Right renal cortex interstitium (tissue), 3 donors: ENCODE measurements at regions not wholly inside any gene's neighbourhood (a gene's known extent, or its start where the extent isn't known, plus 50 kb on each side); places are given as distances from the start of the nearest gene placed in this dataset.
"Not testable (repeated sequence)": the region's sequence is repeated elsewhere in the genome, so short reads cannot be mapped to it uniquely, and the experiment has no call there.

Experiments used
- DNase-seq, 3 donors: peaks; one replicate each; pipeline ENCODE4 v3.0.0-alpha.2; 2013; ENCODE audit warnings: low read depth in 3 of 3, low spot score in 2 of 3

GRCh38 chr14:26655128-26655527 lies 57.3 kb upstream of the NOVA1 start:
- DNase-seq: no peak

DNA sequence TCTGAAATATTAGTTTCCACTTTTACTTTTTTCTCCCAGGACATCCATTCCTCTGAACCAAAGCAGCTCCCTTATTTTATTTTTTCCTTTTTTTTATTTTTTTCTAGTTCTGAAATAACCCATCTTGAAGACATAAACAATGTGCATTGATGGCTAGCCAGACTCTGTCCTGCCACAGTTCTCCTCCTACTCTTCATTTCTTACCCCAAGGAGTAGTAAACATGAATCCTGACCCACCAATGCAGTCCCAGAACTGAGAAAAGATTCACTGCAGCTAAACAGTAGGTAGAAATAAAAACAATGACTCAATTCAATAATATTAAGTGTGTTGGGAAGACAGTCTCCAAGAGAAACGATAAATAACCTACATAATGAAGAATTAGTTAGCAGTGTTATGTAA lies 65.7 kb upstream of the NOVA1 start:
- no peak for DNase-seq

DNA sequence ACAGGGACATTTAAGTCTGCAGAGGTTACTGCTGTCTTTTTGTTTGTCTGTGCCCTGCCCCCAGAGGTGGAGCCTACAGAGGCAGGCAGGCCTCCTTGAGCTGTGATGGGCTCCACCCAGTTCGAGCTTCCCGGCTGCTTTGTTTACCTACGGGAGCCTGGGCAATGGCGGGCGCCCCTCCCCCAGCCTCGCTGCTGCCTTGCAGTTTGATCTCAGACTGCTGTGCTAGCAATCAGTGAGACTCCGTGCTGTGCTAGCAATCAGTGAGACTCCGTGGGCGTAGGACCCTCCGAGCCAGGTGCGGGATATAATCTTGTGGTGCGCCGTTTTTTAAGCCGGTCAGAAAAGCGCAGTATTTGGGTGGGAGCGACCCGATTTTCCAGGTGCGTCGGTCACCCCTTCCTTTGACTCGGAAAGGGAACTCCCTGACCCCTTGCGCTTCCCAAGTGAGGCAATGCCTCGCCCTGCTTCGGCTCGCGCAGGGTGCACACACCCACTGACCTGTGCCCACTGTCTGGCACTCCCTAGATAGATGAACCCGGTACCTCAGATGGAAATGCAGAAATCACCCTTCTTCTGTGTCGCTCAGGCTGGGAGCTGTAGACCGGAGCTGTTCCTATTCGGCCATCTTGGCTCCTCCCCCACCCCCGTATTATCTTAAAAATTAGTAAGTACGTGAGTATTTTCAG lies 81.0 kb upstream of the NOVA1 start:
- not testable (repeated sequence) for DNase-seq

- no peak for DNase-seq
Observed at GRCh38 chr14:26685401-26685800, 87.6 kb upstream of the NOVA1 start.

DNA sequence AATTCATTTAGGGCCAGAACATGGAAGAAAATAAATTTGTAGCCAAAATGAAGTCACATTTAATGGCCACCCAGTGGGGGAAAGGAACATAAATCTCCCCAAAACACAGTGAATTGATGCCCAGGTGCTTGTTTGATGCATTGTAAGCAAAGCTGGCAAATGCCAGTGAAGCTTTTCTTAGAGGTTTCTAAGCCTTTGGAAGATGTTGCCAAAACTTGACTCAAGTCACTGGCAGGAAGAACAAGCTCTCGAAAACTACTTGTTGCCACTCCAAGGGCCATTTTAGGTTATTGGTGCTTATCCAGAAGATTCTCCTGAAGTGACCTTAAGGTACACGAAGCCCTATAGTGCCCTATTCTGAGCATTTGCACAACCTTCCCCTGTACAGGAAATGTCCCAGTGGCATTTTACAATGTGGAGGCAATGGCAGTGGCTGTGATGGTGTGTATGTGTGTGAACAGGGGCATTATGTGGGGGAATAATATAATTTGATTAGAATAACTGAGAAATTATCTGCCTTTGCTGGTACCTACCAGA lies 89.5 kb upstream of the NOVA1 start:
- no peak for DNase-seq

DNA sequence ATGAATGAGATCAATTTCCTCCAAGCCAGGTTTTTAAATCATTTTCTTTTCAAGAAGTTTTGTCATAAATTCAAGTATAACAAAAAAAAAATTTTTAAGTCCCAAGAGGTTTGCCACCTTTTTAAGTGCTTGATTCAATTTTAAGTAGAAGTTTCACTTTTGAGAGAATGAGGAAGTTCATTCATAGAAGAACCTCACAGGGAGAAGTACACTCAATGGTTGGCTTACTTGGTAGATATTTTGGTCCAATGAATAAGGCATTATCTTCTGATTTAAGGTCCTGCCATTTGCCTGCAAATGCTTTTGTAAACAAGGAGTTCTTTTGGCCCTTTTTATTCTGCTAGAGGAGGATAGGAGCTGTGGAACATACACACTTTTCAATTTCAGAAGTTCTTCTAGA lies 96.7 kb upstream of the NOVA1 start:
- no peak for DNase-seq

DNA sequence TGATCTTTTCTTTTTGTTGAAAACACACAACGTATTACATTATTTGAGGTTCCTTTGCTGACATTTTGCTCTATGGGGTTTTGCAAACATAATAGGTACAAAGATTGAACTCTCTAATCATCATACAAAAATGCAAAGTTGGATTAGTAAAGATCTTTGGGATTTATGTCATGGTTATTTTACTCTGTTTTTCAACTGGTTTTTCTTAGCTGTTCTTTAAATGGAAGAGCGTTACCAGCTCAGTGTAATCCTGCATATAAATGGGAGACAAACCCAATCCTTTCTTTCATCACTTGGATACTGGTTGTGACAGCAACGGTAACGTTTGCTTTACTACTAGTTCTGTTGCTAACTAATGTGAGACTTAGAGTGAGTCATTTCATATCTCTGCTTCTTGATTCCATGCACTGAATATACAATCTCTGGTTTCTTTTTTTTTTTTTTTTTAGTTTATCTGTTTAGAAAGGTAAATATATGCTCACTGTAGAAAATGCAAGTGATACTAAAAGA lies 104.9 kb upstream of the NOVA1 start:
- no peak for DNase-seq

DNA sequence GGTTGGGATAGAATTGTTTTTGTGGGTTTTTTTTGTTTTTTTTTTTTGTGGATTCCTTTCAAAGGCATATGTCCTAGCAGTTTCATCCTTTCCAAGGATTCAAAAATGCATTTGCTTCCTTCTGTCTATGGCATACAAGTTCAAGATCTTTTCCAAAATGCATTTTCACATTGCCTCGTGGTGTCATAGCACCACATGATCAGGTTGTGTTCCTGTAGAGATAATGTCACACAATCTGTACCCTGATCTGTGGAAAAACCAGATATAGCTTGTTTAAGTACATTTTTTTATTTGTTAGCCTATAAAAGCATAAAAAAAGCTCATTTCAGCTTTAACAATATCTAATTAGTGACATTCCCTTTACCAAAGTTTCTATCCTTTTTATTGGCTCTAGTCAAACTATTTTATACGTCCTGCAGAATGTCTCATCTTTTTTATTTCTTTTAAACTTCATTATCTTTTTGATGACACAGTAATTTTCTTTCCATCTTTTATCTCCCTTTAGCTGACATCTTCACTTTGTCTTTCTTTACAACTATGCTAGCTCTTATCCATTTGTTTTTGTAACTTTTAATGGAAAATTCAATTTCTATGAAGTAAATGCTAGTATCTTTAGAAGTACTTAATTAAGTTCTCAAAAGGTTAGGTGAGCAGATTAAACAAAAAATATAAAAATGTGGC lies 106.0 kb upstream of the NOVA1 start:
- DNase-seq: no peak

DNA sequence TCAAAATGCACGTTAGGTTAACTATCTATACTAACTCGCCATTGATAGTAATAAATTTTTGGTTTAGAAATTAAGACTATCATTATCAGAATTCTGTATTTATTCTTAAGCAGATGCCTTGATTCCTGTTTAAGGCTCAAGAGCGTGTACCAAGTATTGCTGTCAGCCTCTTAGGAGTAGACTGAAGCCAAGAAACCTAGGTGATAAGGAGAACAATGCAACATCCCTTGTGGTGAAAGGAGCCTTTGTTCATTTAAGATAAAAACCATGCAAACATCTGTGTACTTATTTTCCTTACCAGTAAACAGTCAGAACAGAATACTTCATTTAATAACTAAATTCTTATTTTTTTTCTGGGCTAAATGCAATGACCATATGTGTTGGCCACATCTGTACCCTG lies 109.4 kb upstream of the NOVA1 start:
- no peak for DNase-seq

GRCh38 chr14:26709019-26709418 lies 111.2 kb upstream of the NOVA1 start:
- DNase-seq: no peak

DNA sequence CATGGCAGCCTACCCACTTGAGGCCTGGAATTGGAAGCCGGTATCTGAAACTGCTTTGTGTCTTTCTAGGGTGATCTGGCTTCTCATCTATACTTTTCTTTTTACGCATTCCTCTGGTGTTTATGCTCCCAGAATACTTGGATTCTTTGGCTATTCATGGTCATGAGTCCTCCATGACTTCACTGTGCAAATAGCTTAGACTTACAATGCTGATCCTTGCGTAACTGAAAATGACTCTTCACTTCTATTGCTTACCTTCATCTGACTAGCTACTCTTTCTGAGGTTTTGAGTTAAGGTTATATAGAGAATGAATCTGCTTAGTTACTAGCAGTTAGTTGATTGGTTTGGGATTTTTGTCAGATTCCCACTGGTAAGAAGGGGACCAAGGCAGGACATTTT lies 121.7 kb upstream of the NOVA1 start:
- DNase-seq: no peak

DNA sequence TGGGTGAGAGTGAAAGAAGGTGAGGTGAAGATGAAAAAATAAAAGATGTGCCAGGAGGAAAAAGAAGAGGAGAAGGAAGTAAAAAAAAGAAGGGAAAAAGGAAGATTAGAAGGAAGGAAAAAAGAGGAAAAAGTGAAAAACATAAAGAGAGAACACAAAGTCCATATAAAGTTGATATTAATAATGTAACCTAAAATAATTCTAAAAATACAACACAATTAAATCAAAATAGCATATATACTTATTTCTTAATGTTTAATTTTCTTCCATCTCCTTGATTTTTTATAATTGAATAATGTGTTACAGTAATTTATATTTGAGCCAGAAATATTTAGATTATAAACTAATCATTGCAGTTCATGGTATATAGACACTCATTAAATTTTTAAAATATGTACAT lies 124.4 kb upstream of the NOVA1 start:
- DNase-seq: no peak

- no peak for DNase-seq
Observed at GRCh38 chr14:26729851-26730250, 132.0 kb upstream of the NOVA1 start.

DNA sequence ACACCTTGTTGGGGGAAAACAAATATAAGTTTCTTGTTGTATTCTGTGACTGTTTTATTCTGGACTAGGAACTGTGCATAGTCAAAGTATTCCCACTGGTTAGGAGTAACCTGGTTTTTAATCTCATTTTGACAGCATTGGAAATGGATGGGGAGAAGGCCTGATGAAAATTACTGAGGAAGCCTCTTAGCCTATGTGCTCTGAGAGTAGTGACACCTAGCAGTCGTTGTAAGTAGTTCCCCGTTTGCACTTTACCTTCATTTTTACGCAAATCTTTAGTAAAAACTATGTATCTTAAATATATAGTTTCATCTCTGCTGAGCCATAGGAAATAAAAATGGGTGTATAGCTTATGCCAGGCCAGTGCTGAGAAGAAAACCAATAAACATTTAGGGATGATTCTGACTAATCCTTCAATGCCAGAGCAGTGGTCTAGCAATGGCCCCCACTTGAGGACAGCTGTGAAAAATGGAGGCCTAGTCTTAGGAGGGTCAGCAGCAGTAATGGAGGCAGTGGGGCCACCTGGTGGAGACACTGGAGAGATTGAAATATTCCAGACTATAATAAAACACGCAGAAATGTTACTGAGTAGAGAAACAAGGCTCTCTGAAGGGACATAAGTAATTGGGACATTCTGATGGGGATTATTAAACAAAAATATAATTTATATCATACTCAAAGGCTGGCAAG lies 133.2 kb upstream of the NOVA1 start:
- DNase-seq: no peak

DNA sequence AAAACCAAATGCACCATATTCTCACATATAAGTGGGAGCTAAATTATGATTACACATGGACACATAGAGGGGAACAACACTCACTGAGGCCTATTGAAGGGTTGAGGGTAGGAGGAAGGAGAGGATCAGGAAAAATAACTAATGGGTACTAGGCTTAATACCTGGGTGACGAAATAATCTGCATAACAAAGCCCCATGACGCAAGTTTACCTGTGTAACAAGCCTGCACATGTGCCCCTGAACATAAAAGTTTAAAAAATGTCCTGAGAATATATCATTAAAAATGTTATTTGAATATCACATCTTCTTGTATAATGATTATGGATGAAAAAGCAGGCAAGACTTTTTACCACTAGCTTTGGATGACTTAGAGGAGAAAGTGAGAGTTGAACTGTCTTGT lies 138.0 kb upstream of the NOVA1 start:
- no peak for DNase-seq

GRCh38 chr14:26738571-26738970 lies 140.7 kb upstream of the NOVA1 start:
- DNase-seq: no peak

GRCh38 chr14:26741711-26742212 lies 143.9 kb upstream of the NOVA1 start:
- DNase-seq: no peak

DNA sequence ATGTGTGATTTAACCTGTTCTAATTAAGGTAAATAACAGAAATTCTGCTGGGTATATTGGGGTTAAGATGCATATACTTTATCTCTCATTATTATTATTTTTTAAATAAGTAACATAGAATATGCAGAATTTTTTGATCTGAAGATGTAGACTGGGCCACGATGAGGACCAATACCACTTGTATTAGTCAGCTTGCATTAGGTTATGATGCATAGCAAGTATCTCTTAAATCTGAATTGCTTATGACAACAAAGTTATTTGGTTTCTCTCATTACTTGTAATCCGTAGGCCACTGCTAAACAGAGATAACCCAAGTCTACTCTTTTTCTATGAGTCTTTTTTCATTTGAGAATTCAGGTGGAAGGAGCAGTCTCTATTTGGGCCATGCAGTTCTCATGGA lies 145.5 kb upstream of the NOVA1 start:
- no peak for DNase-seq

DNA sequence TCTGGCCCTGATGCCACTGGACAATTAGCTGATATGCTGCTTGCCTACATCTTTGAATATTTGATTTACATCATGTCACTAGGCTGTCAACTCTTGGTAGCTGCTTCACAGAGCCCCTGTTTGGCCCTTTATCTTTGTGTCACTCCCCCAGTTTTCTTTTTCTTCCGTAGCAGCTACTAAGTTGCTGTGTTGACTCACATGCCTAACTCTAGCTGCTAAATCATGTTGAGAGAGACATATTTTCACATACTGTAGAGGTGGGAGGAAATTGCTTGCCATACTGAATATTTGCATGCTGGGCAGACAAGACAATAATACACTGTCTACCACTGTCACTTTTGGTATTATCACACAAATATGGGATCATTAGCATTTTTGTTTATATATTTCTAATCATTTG lies 147.1 kb upstream of the NOVA1 start:
- DNase-seq: no peak

DNA sequence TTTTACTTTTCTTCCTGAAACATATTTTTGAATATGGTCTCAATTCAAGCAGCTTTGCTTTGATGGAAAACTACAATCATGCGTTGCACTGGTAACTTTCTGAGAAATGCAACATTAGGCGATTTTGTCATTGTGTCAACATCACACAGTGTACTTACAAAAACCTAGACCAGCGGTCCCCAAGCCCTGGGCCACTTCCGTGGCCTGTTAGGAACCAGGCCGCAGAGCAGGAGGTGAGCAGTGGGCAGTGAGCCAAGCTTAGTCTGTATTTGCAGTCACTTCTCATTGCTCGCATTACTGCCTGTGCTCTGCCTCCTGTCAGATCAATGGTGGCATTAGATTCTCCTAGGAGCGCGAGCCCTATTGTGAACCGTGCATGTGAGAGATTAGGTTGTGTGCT lies 163.7 kb upstream of the NOVA1 start:
- DNase-seq: no peak

DNA sequence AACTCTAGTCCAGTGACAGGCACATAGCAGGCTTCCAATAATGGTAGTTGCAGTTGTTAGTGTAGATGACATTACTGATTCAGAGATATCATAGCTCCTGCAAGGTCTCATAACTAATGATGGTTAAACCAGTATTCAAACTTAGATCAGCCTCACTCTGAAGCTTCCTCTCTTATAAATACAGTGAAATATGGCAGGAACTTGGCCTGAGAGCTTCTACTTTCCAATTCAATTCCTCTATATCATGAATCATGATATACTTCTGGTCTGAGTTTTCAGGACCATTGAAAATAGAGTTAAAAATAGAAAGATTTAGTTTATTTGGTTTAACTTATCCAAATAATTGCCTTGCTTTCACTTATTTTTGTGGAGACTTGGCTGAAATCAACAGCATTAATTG lies 167.5 kb upstream of the NOVA1 start:
- no peak for DNase-seq
